Coronary artery (tissue), 2 donors: ENCODE measurements at regions not wholly inside any gene's neighbourhood (a gene's known extent, or its start where the extent isn't known, plus 50 kb on each side); places are given as distances from the start of the nearest gene placed in this dataset.

Experiments
- DNase-seq: peaks from one replicate; pipeline ENCODE4 v3.0.0-alpha.2; 2017; ENCODE audit warnings: low spot score
- H3K27ac ChIP-seq, 2 donors: fragments of 200-600 bp; sonication (generic); one replicate each; pipeline ENCODE4 v1.5.1; 2016 to 2019
- H3K4me3 ChIP-seq: fragments of 200-600 bp; sonication (generic); 2 replicates; pipeline ENCODE4 v1.5.1; 2016; ENCODE audit warnings: mild to moderate bottlenecking, moderate library complexity
- CTCF ChIP-seq: fragments of 200-600 bp; sonication (generic); IDR thresholded peaks from one replicate; pipeline ENCODE4 v1.5.1; 2019; ENCODE audit warnings: antibody characterized with exemption

- Histone ChIP-seq H3K27ac (no peak overlapping the region), H3K4me3 (no peak overlapping the region)
- TF ChIP-seq CTCF: no peak
- DNase-seq: no peak
These were observed 59.5 kb upstream of the RIPOR2 start for GRCh38 chr6:24995270-24995669.

- H3K27ac ChIP-seq: no peak overlapping the region
- no peak for TF ChIP-seq CTCF
- no peak for DNase-seq
- no peak overlapping the region for H3K4me3 ChIP-seq
These were observed 60.6 kb upstream of the RIPOR2 start for GRCh38 chr6:24996269-24996836.

GRCh38 chr6:24997231-24997630 is 61.5 kb upstream of the RIPOR2 start:
- H3K27ac ChIP-seq: no peak overlapping the region
- no peak for TF ChIP-seq CTCF
- H3K4me3 ChIP-seq: no peak overlapping the region
- no peak for DNase-seq

GRCh38 chr6:24997905-24998304 is 62.1 kb upstream of the RIPOR2 start:
- DNase-seq: no peak
- TF ChIP-seq CTCF: no peak
- Histone ChIP-seq H3K4me3 (no peak overlapping the region), H3K27ac (no peak overlapping the region)

- DNase-seq: no peak
- Histone ChIP-seq H3K4me3 (no peak overlapping the region), H3K27ac (no peak overlapping the region)
- no peak for TF ChIP-seq CTCF
These were observed 66.7 kb upstream of the RIPOR2 start for GRCh38 chr6:25002326-25003091.

GRCh38 chr6:25004357-25004756 is 68.6 kb upstream of the RIPOR2 start:
- no peak for TF ChIP-seq CTCF
- Histone ChIP-seq H3K4me3 (no peak overlapping the region), H3K27ac (no peak overlapping the region)
- no peak for DNase-seq

- H3K27ac ChIP-seq: no peak overlapping the region
- no peak for DNase-seq
- no peak overlapping the region for H3K4me3 ChIP-seq
- no peak for TF ChIP-seq CTCF
These were observed 69.2 kb upstream of the RIPOR2 start for GRCh38 chr6:25005010-25005409.
